HEK293 (cell line): ENCODE measurements at regions not wholly inside any gene's neighbourhood (a gene's known extent, or its start where the extent isn't known, plus 50 kb on each side); places are given as distances from the start of the nearest gene placed in this dataset.

Experiments used
- RBAK ChIP-seq: fragments of 450-650 bp; formaldehyde crosslinking; IDR thresholded peaks from 2 replicates; pipeline ENCODE4 v1.5.1; 2016; ENCODE audit warnings: missing biosample characterization, missing genetic modification characterization
- SCRT1 ChIP-seq: fragments of 450-650 bp; formaldehyde crosslinking; IDR thresholded peaks from 2 replicates; pipeline ENCODE4 v1.5.1; 2016; ENCODE audit warnings: missing biosample characterization, missing genetic modification characterization, borderline replicate concordance
- ZNF114 ChIP-seq: fragments of 450-650 bp; formaldehyde crosslinking; IDR thresholded peaks from 2 replicates; pipeline ENCODE4 v1.5.0; 2017; ENCODE audit warnings: missing biosample characterization, missing genetic modification characterization
- ZNF133 ChIP-seq: fragments of 450-650 bp; formaldehyde crosslinking; IDR thresholded peaks from 2 replicates; pipeline ENCODE4 v1.5.1; 2016; ENCODE audit warnings: missing biosample characterization, missing genetic modification characterization
- ZNF19 ChIP-seq: fragments of 450-650 bp; formaldehyde crosslinking; IDR thresholded peaks from 2 replicates; pipeline ENCODE4; 2016; ENCODE audit warnings: missing biosample characterization, missing genetic modification characterization, low read depth
- ZNF274 ChIP-seq, 2 experiments: fragments of 200-500 bp in 1 of 2; fragments of 450-650 bp in 1 of 2; sonication (Bioruptor generic) in 1 of 2; formaldehyde crosslinking in 1 of 2; IDR thresholded peaks; 2 replicates each; pipeline versions ENCODE4 v1.5.1 to v1.6.1; 2014 to 2016; ENCODE audit warnings: borderline replicate concordance in 1 of 2, inconsistent platforms in 1 of 2, low read length in 1 of 2, missing biosample characterization in 1 of 2, missing genetic modification characterization in 1 of 2
- ZNF335 ChIP-seq: fragments of 450-650 bp; formaldehyde crosslinking; conservative IDR thresholded peaks from 2 replicates; pipeline ENCODE4 v1.5.1; 2016; ENCODE audit warnings: missing biosample characterization, missing genetic modification characterization
- ZNF521 ChIP-seq: fragments of 450-650 bp; formaldehyde crosslinking; IDR thresholded peaks from 2 replicates; pipeline ENCODE4 v1.5.1; 2017; ENCODE audit warnings: missing biosample characterization, mild to moderate bottlenecking, missing genetic modification characterization
- ZNF558 ChIP-seq: fragments of 450-650 bp; formaldehyde crosslinking; IDR thresholded peaks from 2 replicates; pipeline ENCODE4 v1.5.1; 2016; ENCODE audit warnings: missing biosample characterization, missing genetic modification characterization
- TF ChIP-seq, protein P1 (sequence below): fragments of 450-650 bp; formaldehyde crosslinking; IDR thresholded peaks from 2 replicates; pipeline ENCODE4 v1.5.1; 2016; ENCODE audit warnings: missing biosample characterization, missing genetic modification characterization
- TF ChIP-seq, protein P2 (sequence below): fragments of 450-650 bp; formaldehyde crosslinking; IDR thresholded peaks from 2 replicates; pipeline ENCODE4 v1.5.1; 2016; ENCODE audit warnings: missing biosample characterization, missing genetic modification characterization
- TF ChIP-seq, protein P3 (sequence below): fragments of 450-650 bp; formaldehyde crosslinking; IDR thresholded peaks from 2 replicates; pipeline ENCODE4 v1.5.1; 2016; ENCODE audit warnings: missing biosample characterization, missing genetic modification characterization, low read depth
- TF ChIP-seq, protein P4 (sequence below): fragments of 450-650 bp; formaldehyde crosslinking; IDR thresholded peaks from 2 replicates; pipeline ENCODE4; 2016; ENCODE audit warnings: missing biosample characterization, missing genetic modification characterization

DNA sequence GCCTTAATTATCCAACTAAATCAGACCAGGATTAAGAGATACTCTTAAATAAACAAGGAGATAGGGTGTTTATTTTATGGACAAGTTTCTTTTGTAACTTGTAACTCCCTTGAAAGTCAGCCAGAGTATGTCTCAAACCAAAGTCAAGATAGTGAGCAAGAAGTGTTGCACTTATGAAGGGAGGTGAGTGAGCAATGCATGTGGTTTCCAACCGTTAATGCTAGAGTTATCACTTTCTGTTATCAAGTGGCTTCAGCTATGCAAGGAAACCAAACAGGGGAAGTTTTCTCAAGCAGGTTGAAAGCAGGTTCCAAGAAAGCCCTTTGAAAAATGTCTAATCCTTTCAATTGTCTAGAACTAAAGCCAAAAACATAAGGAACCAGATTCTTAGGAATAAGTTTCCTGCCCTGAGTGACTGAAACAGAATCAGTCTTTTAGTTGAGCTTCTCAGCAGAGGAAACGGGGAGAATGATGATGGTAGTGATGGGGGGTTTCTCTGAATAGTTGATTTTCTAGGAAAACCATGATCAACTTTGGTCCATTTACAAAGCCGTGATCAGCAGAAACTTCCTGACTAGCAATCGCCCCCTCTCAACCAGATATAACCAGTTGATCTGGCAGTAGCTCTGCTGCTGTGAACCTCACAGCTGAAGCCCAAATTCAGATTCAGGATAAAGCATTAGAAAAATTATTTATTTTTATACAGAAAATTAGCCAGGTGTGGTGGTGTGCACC, 128.4 kb downstream of the DAD1 start:
- TF ChIP-seq, protein P1, sequence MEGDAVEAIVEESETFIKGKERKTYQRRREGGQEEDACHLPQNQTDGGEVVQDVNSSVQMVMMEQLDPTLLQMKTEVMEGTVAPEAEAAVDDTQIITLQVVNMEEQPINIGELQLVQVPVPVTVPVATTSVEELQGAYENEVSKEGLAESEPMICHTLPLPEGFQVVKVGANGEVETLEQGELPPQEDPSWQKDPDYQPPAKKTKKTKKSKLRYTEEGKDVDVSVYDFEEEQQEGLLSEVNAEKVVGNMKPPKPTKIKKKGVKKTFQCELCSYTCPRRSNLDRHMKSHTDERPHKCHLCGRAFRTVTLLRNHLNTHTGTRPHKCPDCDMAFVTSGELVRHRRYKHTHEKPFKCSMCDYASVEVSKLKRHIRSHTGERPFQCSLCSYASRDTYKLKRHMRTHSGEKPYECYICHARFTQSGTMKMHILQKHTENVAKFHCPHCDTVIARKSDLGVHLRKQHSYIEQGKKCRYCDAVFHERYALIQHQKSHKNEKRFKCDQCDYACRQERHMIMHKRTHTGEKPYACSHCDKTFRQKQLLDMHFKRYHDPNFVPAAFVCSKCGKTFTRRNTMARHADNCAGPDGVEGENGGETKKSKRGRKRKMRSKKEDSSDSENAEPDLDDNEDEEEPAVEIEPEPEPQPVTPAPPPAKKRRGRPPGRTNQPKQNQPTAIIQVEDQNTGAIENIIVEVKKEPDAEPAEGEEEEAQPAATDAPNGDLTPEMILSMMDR: no peak
- TF ChIP-seq ZNF558 (tag by site-specific recombination) (no peak), ZNF19 (no peak), ZNF114 (tag by site-specific recombination) (no peak), SCRT1 (tag by site-specific recombination) (no peak), ZNF274 (IDR thresholded peaks at IDR 0.05; ENCODE audit: low read length) (no peak), ZNF274 (tag by site-specific recombination; IDR thresholded peaks at IDR 0.05; ENCODE audit: borderline replicate concordance) (no peak), RBAK (tag by site-specific recombination) (no peak), ZNF133 (tag by site-specific recombination) (no peak), ZNF335 (tag by site-specific recombination) (no peak), ZNF521 (tag by site-specific recombination) (no peak)
- TF ChIP-seq, protein P2, sequence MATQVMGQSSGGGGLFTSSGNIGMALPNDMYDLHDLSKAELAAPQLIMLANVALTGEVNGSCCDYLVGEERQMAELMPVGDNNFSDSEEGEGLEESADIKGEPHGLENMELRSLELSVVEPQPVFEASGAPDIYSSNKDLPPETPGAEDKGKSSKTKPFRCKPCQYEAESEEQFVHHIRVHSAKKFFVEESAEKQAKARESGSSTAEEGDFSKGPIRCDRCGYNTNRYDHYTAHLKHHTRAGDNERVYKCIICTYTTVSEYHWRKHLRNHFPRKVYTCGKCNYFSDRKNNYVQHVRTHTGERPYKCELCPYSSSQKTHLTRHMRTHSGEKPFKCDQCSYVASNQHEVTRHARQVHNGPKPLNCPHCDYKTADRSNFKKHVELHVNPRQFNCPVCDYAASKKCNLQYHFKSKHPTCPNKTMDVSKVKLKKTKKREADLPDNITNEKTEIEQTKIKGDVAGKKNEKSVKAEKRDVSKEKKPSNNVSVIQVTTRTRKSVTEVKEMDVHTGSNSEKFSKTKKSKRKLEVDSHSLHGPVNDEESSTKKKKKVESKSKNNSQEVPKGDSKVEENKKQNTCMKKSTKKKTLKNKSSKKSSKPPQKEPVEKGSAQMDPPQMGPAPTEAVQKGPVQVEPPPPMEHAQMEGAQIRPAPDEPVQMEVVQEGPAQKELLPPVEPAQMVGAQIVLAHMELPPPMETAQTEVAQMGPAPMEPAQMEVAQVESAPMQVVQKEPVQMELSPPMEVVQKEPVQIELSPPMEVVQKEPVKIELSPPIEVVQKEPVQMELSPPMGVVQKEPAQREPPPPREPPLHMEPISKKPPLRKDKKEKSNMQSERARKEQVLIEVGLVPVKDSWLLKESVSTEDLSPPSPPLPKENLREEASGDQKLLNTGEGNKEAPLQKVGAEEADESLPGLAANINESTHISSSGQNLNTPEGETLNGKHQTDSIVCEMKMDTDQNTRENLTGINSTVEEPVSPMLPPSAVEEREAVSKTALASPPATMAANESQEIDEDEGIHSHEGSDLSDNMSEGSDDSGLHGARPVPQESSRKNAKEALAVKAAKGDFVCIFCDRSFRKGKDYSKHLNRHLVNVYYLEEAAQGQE (tag by site-specific recombination): no peak
- TF ChIP-seq, protein P3, sequence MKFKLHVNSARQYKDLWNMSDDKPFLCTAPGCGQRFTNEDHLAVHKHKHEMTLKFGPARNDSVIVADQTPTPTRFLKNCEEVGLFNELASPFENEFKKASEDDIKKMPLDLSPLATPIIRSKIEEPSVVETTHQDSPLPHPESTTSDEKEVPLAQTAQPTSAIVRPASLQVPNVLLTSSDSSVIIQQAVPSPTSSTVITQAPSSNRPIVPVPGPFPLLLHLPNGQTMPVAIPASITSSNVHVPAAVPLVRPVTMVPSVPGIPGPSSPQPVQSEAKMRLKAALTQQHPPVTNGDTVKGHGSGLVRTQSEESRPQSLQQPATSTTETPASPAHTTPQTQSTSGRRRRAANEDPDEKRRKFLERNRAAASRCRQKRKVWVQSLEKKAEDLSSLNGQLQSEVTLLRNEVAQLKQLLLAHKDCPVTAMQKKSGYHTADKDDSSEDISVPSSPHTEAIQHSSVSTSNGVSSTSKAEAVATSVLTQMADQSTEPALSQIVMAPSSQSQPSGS (tag by site-specific recombination): no peak
- TF ChIP-seq, protein P4, sequence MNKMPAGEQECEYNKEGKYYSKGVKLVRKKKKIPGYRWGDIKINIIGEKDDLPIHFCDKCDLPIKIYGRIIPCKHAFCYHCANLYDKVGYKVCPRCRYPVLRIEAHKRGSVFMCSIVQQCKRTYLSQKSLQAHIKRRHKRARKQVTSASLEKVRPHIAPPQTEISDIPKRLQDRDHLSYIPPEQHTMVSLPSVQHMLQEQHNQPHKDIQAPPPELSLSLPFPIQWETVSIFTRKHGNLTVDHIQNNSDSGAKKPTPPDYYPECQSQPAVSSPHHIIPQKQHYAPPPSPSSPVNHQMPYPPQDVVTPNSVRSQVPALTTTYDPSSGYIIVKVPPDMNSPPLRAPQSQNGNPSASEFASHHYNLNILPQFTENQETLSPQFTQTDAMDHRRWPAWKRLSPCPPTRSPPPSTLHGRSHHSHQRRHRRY (tag by site-specific recombination): no peak
